ENCODE measurements at regions not wholly inside any gene's neighbourhood (a gene's known extent, or its start where the extent isn't known, plus 50 kb on each side); places are given as distances from the start of the nearest gene placed in this dataset.

DNA sequence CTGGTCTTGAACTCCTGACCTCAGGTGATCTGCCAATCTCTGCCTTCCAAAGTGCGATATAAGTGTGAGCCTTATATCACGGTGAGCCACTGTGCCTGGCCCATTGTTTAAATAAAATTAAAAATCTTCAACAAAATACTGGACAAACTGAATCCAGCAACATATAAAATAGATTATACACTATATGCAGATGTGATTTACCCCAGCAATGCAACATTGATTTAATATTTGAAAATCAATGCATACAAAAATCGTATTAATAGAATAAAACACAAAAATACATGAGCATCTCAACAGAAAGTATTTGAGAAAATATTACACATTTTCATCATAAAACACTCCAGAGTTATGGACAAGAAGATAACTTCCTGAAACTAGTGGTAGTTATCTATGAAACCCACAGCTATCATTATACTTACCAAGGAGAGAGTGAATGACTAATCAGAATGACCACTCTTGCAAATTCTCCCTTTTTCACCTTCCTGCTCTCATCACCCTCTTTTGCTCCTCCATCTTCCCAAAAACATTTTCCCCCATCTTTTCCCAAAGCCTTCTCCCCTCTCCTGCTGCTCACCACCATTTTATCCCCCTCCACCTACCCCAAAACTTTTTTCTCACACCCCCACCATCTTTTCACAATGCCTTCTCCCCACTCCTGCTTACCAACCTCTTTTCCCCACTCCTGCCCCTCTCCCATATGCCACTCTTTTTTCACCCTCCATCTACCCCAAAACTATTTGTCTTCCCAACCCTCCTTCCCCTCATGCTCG, 122.1 kb upstream of the VPREB1 start:
- no peak overlapping the region for H3K27ac Mint-ChIP-seq (ENCODE audit: unreplicated experiment)
- no peaks in the 10 kb centered on the region for H3K4me1 Mint-ChIP-seq (ENCODE audit: low read depth, unreplicated experiment)
- H3K4me1 ChIP-seq, result no peaks in the 10 kb centered on the region
- H3K4me3 Mint-ChIP-seq (ENCODE audit: unreplicated experiment), result no peak overlapping the region
- TF ChIP-seq, protein P1, sequence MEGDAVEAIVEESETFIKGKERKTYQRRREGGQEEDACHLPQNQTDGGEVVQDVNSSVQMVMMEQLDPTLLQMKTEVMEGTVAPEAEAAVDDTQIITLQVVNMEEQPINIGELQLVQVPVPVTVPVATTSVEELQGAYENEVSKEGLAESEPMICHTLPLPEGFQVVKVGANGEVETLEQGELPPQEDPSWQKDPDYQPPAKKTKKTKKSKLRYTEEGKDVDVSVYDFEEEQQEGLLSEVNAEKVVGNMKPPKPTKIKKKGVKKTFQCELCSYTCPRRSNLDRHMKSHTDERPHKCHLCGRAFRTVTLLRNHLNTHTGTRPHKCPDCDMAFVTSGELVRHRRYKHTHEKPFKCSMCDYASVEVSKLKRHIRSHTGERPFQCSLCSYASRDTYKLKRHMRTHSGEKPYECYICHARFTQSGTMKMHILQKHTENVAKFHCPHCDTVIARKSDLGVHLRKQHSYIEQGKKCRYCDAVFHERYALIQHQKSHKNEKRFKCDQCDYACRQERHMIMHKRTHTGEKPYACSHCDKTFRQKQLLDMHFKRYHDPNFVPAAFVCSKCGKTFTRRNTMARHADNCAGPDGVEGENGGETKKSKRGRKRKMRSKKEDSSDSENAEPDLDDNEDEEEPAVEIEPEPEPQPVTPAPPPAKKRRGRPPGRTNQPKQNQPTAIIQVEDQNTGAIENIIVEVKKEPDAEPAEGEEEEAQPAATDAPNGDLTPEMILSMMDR (IDR thresholded peaks at IDR 0.05; ENCODE audit: insufficient read depth in 1 of 2, low read depth in 1 of 2, low read length in 1 of 2, severe bottlenecking in 1 of 2, unreplicated experiment in 1 of 2), result no peak
- H3K36me3 ChIP-seq (ENCODE audit: control insufficient read depth, insufficient read depth, low read length), result no peaks in the 10 kb centered on the region
- intact Hi-C loops (cut with micrococcal nuclease; ENCODE audit: unreplicated experiment), result no loop called here
- BruUV-seq (replicated peaks), result no TSS peak
- H3K4me3 ChIP-seq (ENCODE audit: low read depth, low read length), result no peak overlapping the region
- H3K36me3 Mint-ChIP-seq (ENCODE audit: insufficient read depth, unreplicated experiment), result no peaks in the 10 kb centered on the region
- DNase-seq, result no peak
- no peaks in the 10 kb centered on the region; the same call in 1 of the 2 replicates for H3K27me3 ChIP-seq (replicated peaks; ENCODE audit: control insufficient read depth, insufficient read depth, low read length)
- ChIA-PET CTCF (no interaction called here), POLR2A (no interaction called here)
- no peaks in the 10 kb centered on the region for H3K9me3 ChIP-seq
- no peaks in the 10 kb centered on the region for H3K9me3 Mint-ChIP-seq (ENCODE audit: unreplicated experiment)
- peaks cover 7% of the 10 kb centered on the region for H3K27me3 Mint-ChIP-seq (ENCODE audit: insufficient read depth, unreplicated experiment)

DNA sequence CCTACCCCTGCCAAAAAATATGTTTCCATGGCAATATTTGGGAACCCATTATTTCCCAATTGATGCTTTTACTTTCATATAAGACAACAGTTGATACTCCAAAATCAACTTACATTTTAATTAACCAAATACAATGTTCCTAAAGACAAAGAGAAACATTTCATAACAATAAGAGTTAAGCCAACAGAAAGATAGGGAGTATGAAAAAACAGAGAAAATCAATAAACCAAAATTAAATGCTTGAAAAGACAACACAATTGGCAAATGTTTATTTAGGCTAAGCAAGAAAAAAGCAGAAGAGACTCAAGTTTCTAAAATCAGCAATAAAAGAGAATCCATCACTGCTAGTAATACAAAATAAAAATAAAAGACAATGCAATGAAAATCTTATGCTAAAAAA, 123.1 kb upstream of the VPREB1 start:
- H3K9me3 ChIP-seq, result no peaks in the 10 kb centered on the region
- no peaks in the 10 kb centered on the region; the same call in 1 of the 2 replicates for H3K27me3 ChIP-seq (replicated peaks; ENCODE audit: control insufficient read depth, insufficient read depth, low read length)
- intact Hi-C loops (cut with micrococcal nuclease; ENCODE audit: unreplicated experiment), result no loop called here
- Mint-ChIP-seq H3K27me3 (ENCODE audit: insufficient read depth, unreplicated experiment) (peaks cover 6% of the 10 kb centered on the region), H3K9me3 (ENCODE audit: unreplicated experiment) (no peaks in the 10 kb centered on the region), H3K4me1 (ENCODE audit: low read depth, unreplicated experiment) (no peaks in the 10 kb centered on the region), H3K36me3 (ENCODE audit: insufficient read depth, unreplicated experiment) (no peaks in the 10 kb centered on the region), H3K27ac (ENCODE audit: unreplicated experiment) (no peak overlapping the region), H3K4me3 (ENCODE audit: unreplicated experiment) (no peak overlapping the region)
- TF ChIP-seq, protein P1 (IDR thresholded peaks at IDR 0.05; ENCODE audit: insufficient read depth in 1 of 2, low read depth in 1 of 2, low read length in 1 of 2, severe bottlenecking in 1 of 2, unreplicated experiment in 1 of 2), result no peak
- no peak overlapping the region for H3K4me3 ChIP-seq (ENCODE audit: low read depth, low read length)
- no peak for DNase-seq
- H3K36me3 ChIP-seq (ENCODE audit: control insufficient read depth, insufficient read depth, low read length), result no peaks in the 10 kb centered on the region
- BruUV-seq (replicated peaks), result no TSS peak
- ChIA-PET POLR2A (no interaction called here), CTCF (no interaction called here)
- no peaks in the 10 kb centered on the region for H3K4me1 ChIP-seq

DNA sequence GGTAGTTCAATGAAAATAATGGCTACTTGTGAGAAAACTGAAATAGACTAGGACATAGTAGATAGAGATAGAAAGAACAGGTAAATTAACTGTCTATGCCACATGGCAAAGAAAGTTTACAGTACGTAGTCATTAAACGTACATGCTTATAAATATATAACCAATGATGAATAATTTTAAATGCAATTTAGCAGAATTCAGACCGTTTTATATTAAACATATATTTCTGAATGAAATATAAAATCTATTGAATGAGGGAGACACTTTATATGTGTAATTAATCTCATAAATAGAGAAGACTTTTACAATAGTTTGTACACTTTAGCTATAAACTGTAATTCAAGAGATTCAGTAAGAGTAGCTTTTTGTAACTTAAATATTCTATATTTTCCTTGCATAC, 124.4 kb upstream of the VPREB1 start:
- Mint-ChIP-seq H3K4me3 (ENCODE audit: unreplicated experiment) (no peak overlapping the region), H3K4me1 (ENCODE audit: low read depth, unreplicated experiment) (no peaks in the 10 kb centered on the region), H3K27me3 (ENCODE audit: insufficient read depth, unreplicated experiment) (no peaks in the 10 kb centered on the region), H3K27ac (ENCODE audit: unreplicated experiment) (no peak overlapping the region), H3K9me3 (ENCODE audit: unreplicated experiment) (no peaks in the 10 kb centered on the region), H3K36me3 (ENCODE audit: insufficient read depth, unreplicated experiment) (no peaks in the 10 kb centered on the region)
- no peaks in the 10 kb centered on the region for H3K9me3 ChIP-seq
- no peaks in the 10 kb centered on the region for H3K4me1 ChIP-seq
- POLR2A ChIA-PET, result no interaction called here
- DNase-seq, result no peak
- H3K36me3 ChIP-seq (ENCODE audit: control insufficient read depth, insufficient read depth, low read length), result no peaks in the 10 kb centered on the region
- TF ChIP-seq, protein P1 (IDR thresholded peaks at IDR 0.05; ENCODE audit: insufficient read depth in 1 of 2, low read depth in 1 of 2, low read length in 1 of 2, severe bottlenecking in 1 of 2, unreplicated experiment in 1 of 2), result no peak
- CTCF ChIA-PET, result no interaction called here
- intact Hi-C loops (cut with micrococcal nuclease; ENCODE audit: unreplicated experiment), result no loop called here
- no TSS peak for BruUV-seq (replicated peaks)
- no peak overlapping the region for H3K4me3 ChIP-seq (ENCODE audit: low read depth, low read length)
- no peaks in the 10 kb centered on the region; the same call in 1 of the 2 replicates for H3K27me3 ChIP-seq (replicated peaks; ENCODE audit: control insufficient read depth, insufficient read depth, low read length)

Measured in Caco-2 (cell line).